ENCODE measurements at regions not wholly inside any gene's neighbourhood (a gene's known extent, or its start where the extent isn't known, plus 50 kb on each side); places are given as distances from the start of the nearest gene placed in this dataset.

GRCh38 chr12:91460469-91460868 lies 277.9 kb upstream of the DCN start:
- TF ChIP-seq EP300 (IDR thresholded peaks at IDR 0.05; ENCODE audit: low read depth) (no peak), CTCF (IDR thresholded peaks at IDR 0.05) (no peak)
